Gastroesophageal sphincter (tissue), 4 donors: ENCODE measurements at regions not wholly inside any gene's neighbourhood (a gene's known extent, or its start where the extent isn't known, plus 50 kb on each side); places are given as distances from the start of the nearest gene placed in this dataset.
A peak's percentile ranks its signal among the peaks of the same experiment; 100 is the strongest.

Experiments
- ATAC-seq: fragments of 150-250 bp; one replicate; pipeline ENCODE4 v1.9.1; 2016; ENCODE audit warnings: mild to moderate bottlenecking, moderate library complexity
- H3K27ac ChIP-seq, 4 donors: fragments of 200-600 bp; sonication (generic) in 3 of 4; 1 replicate in 3 of 4; 2 replicates in 1 of 4; pipeline ENCODE4 v1.5.1; 2016 to 2019
- H3K27me3 ChIP-seq: fragments of 200-600 bp; sonication (generic); one replicate; pipeline ENCODE4 v1.5.1; 2019
- H3K36me3 ChIP-seq, 2 donors: fragments of 200-600 bp; sonication (generic); one replicate each; pipeline ENCODE4 v1.5.1; 2019; ENCODE audit warnings: control low read depth in 1 of 2
- H3K4me1 ChIP-seq, 3 donors: fragments of 200-600 bp; sonication (generic); 1 replicate in 2 of 3; 2 replicates in 1 of 3; pipeline ENCODE4 v1.5.1; 2016 to 2019; ENCODE audit warnings: control low read depth in 2 of 3
- H3K4me3 ChIP-seq, 2 donors: fragments of 200-600 bp; sonication (generic); one replicate each; pipeline ENCODE4 v1.5.1; 2019; ENCODE audit warnings: mild to moderate bottlenecking in 1 of 2, moderate library complexity in 1 of 2
- H3K9me3 ChIP-seq, 3 donors: fragments of 200-600 bp; sonication (generic); one replicate each; pipeline ENCODE4 v1.5.1; 2017 to 2019; ENCODE audit warnings: control low read depth in 2 of 3
- CTCF ChIP-seq, 4 experiments: fragments of 200-600 bp in 2 of 4; fragments of 450-650 bp in 2 of 4; sonication (generic) in 1 of 4; IDR thresholded peaks; one replicate each; pipeline ENCODE4 v1.5.1; 2017 to 2019; ENCODE audit warnings: antibody characterized with exemption in 4 of 4, mild to moderate bottlenecking in 2 of 4, moderate library complexity in 2 of 4
- EP300 ChIP-seq: sonication (generic); formaldehyde crosslinking; IDR thresholded peaks from one replicate; pipeline ENCODE4 v1.6.1; 2017; ENCODE audit warnings: antibody characterized with exemption, mild to moderate bottlenecking
- POLR2A ChIP-seq, 2 donors: fragments of 450-650 bp; IDR thresholded peaks; one replicate each; pipeline ENCODE4 v1.6.1; 2017; ENCODE audit warnings: antibody characterized with exemption in 2 of 2, mild to moderate bottlenecking in 2 of 2, moderate library complexity in 1 of 2
- POLR2AphosphoS5 ChIP-seq: sonication (generic); formaldehyde crosslinking; IDR thresholded peaks from one replicate; pipeline ENCODE4 v1.6.1; 2017; ENCODE audit warnings: antibody characterized with exemption
- WGBS, 2 donors: methylation state at CpG; one replicate each; pipeline ENCODE4 v1.1.5; 2018; ENCODE audit warnings: low coverage in 1 of 2; 5-methylcytosine and 5-hydroxymethylcytosine counted together

- TF ChIP-seq EP300 = no peak
- TF ChIP-seq POLR2A (IDR thresholded peaks at IDR 0.05) = no peak
- no peak for TF ChIP-seq POLR2AphosphoS5
- no peak for TF ChIP-seq CTCF (IDR thresholded peaks at IDR 0.05)
- peaks cover 0 to 8% (median 0%) of the 10 kb centered on the region in 3 donors for H3K4me1 ChIP-seq
- H3K4me3 ChIP-seq = no peak overlapping the region
- no peaks in the 10 kb centered on the region for H3K9me3 ChIP-seq
- H3K27ac ChIP-seq = no peak overlapping the region
- no peaks in the 10 kb centered on the region for H3K36me3 ChIP-seq
- no peak for ATAC-seq
- H3K27me3 ChIP-seq = no peaks in the 10 kb centered on the region
- WGBS, 2 donors = 63 to 100% methylated on average over 1 to 4 of the region's 5 CpGs
Observed at GRCh38 chr5:56467176-56467717, 234.1 kb upstream of the ANKRD55 start.

- Histone ChIP-seq H3K36me3 (no peaks in the 10 kb centered on the region), H3K4me1 (peaks cover 0 to 8% (median 0%) of the 10 kb centered on the region in 3 donors), H3K9me3 (no peaks in the 10 kb centered on the region), H3K4me3 (no peak overlapping the region), H3K27ac (no peak overlapping the region), H3K27me3 (no peaks in the 10 kb centered on the region)
- 88 to 89% methylated on average over 6 to 7 of the region's 7 CpGs for WGBS, 2 donors
- ATAC-seq = no peak
- TF ChIP-seq POLR2A (IDR thresholded peaks at IDR 0.05) (no peak), EP300 (no peak), POLR2AphosphoS5 (no peak), CTCF (IDR thresholded peaks at IDR 0.05) (no peak)
Observed at GRCh38 chr5:56466136-56466816, 233.1 kb upstream of the ANKRD55 start.

GRCh38 chr5:56465769-56466135 lies 232.6 kb upstream of the ANKRD55 start:
- Histone ChIP-seq H3K4me1 (peaks cover 0 to 9% (median 0%) of the 10 kb centered on the region in 3 donors), H3K36me3 (no peaks in the 10 kb centered on the region), H3K27ac (peak overlapping the region in 1 of 4 donors; percentile 43), H3K4me3 (no peak overlapping the region), H3K27me3 (no peaks in the 10 kb centered on the region), H3K9me3 (no peaks in the 10 kb centered on the region)
- WGBS, 2 donors = 71 to 100% methylated on average over 1 of the region's 2 CpGs
- no peak for ATAC-seq
- TF ChIP-seq EP300 (no peak), POLR2AphosphoS5 (no peak), CTCF (IDR thresholded peaks at IDR 0.05) (no peak), POLR2A (IDR thresholded peaks at IDR 0.05) (no peak)

GRCh38 chr5:56464935-56465768 lies 232.0 kb upstream of the ANKRD55 start:
- H3K27ac ChIP-seq = peak overlapping the region in 1 of 4 donors; percentile 43
- peak; percentile 36 for ATAC-seq

More at GRCh38 chr5:56464935-56465768, 232.0 kb upstream of the ANKRD55 start:
- 65 to 67% methylated on average over 2 to 9 of the region's 10 CpGs for WGBS, 2 donors
- H3K9me3 ChIP-seq = no peaks in the 10 kb centered on the region
- no peaks in the 10 kb centered on the region for H3K36me3 ChIP-seq
- TF ChIP-seq POLR2A (IDR thresholded peaks at IDR 0.05) (no peak), POLR2AphosphoS5 (no peak), CTCF (IDR thresholded peaks at IDR 0.05) (no peak), EP300 (no peak)
- H3K4me3 ChIP-seq = no peak overlapping the region
- H3K27me3 ChIP-seq = no peaks in the 10 kb centered on the region
- peaks cover 0 to 14% (median 0%) of the 10 kb centered on the region in 3 donors for H3K4me1 ChIP-seq
